ENCODE measurements at regions not wholly inside any gene's neighbourhood (a gene's known extent, or its start where the extent isn't known, plus 50 kb on each side); places are given as distances from the start of the nearest gene placed in this dataset.

- no peaks in the 10 kb centered on the region for H3K9me3 Mint-ChIP-seq
Observed at GRCh38 chr5:107766972-107767371, 96.2 kb upstream of the EFNA5 start.

GRCh38 chr5:107766439-107766838 is 95.7 kb upstream of the EFNA5 start:
- no peaks in the 10 kb centered on the region for H3K27me3 Mint-ChIP-seq (ENCODE audit: low read depth)
- H3K4me3 Mint-ChIP-seq = no peak overlapping the region
- peak overlapping the region; percentile 22 for H3K27ac Mint-ChIP-seq (ENCODE audit: unreplicated experiment)
- H3K4me1 Mint-ChIP-seq = peaks cover 36% of the 10 kb centered on the region
- H3K36me3 Mint-ChIP-seq (ENCODE audit: low read depth) = no peaks in the 10 kb centered on the region
- DNase-seq (ENCODE audit: low read depth, low spot score) = no peak
- no peaks in the 10 kb centered on the region for H3K9me3 Mint-ChIP-seq
- TF ChIP-seq CTCF (conservative IDR thresholded peaks at IDR 0.05) = no peak

More at GRCh38 chr5:107766972-107767371, 96.2 kb upstream of the EFNA5 start:
- no peak overlapping the region for H3K27ac Mint-ChIP-seq (ENCODE audit: unreplicated experiment)
- H3K36me3 Mint-ChIP-seq (ENCODE audit: low read depth) = no peaks in the 10 kb centered on the region
- H3K27me3 Mint-ChIP-seq (ENCODE audit: low read depth) = no peaks in the 10 kb centered on the region
- no peak overlapping the region for H3K4me3 Mint-ChIP-seq
- no peak for DNase-seq (ENCODE audit: low read depth, low spot score)
- TF ChIP-seq CTCF (conservative IDR thresholded peaks at IDR 0.05) = no peak
- peaks cover 41% of the 10 kb centered on the region for H3K4me1 Mint-ChIP-seq

GRCh38 chr5:107765805-107766063 is 95.0 kb upstream of the EFNA5 start:
- no peak for TF ChIP-seq CTCF (conservative IDR thresholded peaks at IDR 0.05)
- Mint-ChIP-seq H3K4me1 (peaks cover 32% of the 10 kb centered on the region), H3K9me3 (no peaks in the 10 kb centered on the region), H3K4me3 (no peak overlapping the region), H3K27me3 (ENCODE audit: low read depth) (no peaks in the 10 kb centered on the region), H3K36me3 (ENCODE audit: low read depth) (no peaks in the 10 kb centered on the region), H3K27ac (ENCODE audit: unreplicated experiment) (no peak overlapping the region)
- no peak for DNase-seq (ENCODE audit: low read depth, low spot score)

GRCh38 chr5:107764976-107765804 is 94.5 kb upstream of the EFNA5 start:
- Mint-ChIP-seq H3K4me1 (peaks cover 27% of the 10 kb centered on the region), H3K27ac (ENCODE audit: unreplicated experiment) (no peak overlapping the region), H3K4me3 (no peak overlapping the region), H3K27me3 (ENCODE audit: low read depth) (no peaks in the 10 kb centered on the region), H3K9me3 (no peaks in the 10 kb centered on the region), H3K36me3 (ENCODE audit: low read depth) (no peaks in the 10 kb centered on the region)
- DNase-seq (ENCODE audit: low read depth, low spot score) = no peak
- no peak for TF ChIP-seq CTCF (conservative IDR thresholded peaks at IDR 0.05)

GRCh38 chr5:107764282-107764681 is 93.5 kb upstream of the EFNA5 start:
- no peak overlapping the region for H3K4me3 Mint-ChIP-seq
- H3K36me3 Mint-ChIP-seq (ENCODE audit: low read depth) = no peaks in the 10 kb centered on the region
- no peaks in the 10 kb centered on the region for H3K27me3 Mint-ChIP-seq (ENCODE audit: low read depth)
- H3K4me1 Mint-ChIP-seq = peaks cover 18% of the 10 kb centered on the region
- DNase-seq (ENCODE audit: low read depth, low spot score) = no peak
- no peak overlapping the region for H3K27ac Mint-ChIP-seq (ENCODE audit: unreplicated experiment)
- no peak for TF ChIP-seq CTCF (conservative IDR thresholded peaks at IDR 0.05)
- no peaks in the 10 kb centered on the region for H3K9me3 Mint-ChIP-seq

Measured in neural crest cell (in vitro differentiated cells).